NCI-H1417 (cell line): ENCODE measurements at regions not wholly inside any gene's neighbourhood (a gene's known extent, or its start where the extent isn't known, plus 50 kb on each side); places are given as distances from the start of the nearest gene placed in this dataset.
"Not testable (repeated sequence)": the region's sequence is repeated elsewhere in the genome, so short reads cannot be mapped to it uniquely, and the experiment has no call there.

Source experiments
- DNase-seq, 3 experiments: peaks; one replicate each; lab custom pipeline; 2025; lab: John Stamatoyannopoulos, UW

GRCh38 chr7:132030086-132030568 lies 473.7 kb upstream of the PODXL start:
- no peak for DNase-seq

- no peak for DNase-seq
These were observed 473.1 kb upstream of the PODXL start for GRCh38 chr7:132029369-132030085.

GRCh38 chr7:132028144-132028920 lies 471.9 kb upstream of the PODXL start:
- no peak for DNase-seq

- DNase-seq = no peak
These were observed 467.9 kb upstream of the PODXL start for GRCh38 chr7:132024290-132024689.

- DNase-seq = no peak
These were observed 467.0 kb upstream of the PODXL start for GRCh38 chr7:132023466-132023865.

GRCh38 chr7:132022188-132022587 lies 465.8 kb upstream of the PODXL start:
- no peak for DNase-seq

- DNase-seq = no peak
These were observed 463.3 kb upstream of the PODXL start for GRCh38 chr7:132019703-132020102.

- DNase-seq = no peak
These were observed 453.4 kb upstream of the PODXL start for GRCh38 chr7:132009778-132010177.

GRCh38 chr7:132004529-132004928 lies 448.1 kb upstream of the PODXL start:
- peak in 2 of 3 experiments; percentile 25 to 57 for DNase-seq

GRCh38 chr7:132002343-132002968 lies 446.0 kb upstream of the PODXL start:
- DNase-seq = no peak

GRCh38 chr7:132001146-132001545 lies 444.7 kb upstream of the PODXL start:
- no peak for DNase-seq

- no peak for DNase-seq
These were observed 442.8 kb upstream of the PODXL start for GRCh38 chr7:131999193-131999592.

GRCh38 chr7:131995324-131995723 lies 438.9 kb upstream of the PODXL start:
- no peak for DNase-seq

- not testable (repeated sequence) for DNase-seq
These were observed 424.6 kb upstream of the PODXL start for GRCh38 chr7:131981069-131981468.

- not testable (repeated sequence) for DNase-seq
These were observed 421.7 kb upstream of the PODXL start for GRCh38 chr7:131978118-131978517.

GRCh38 chr7:131976411-131976810 lies 420.0 kb upstream of the PODXL start:
- no peak for DNase-seq

- DNase-seq = no peak
These were observed 418.2 kb upstream of the PODXL start for GRCh38 chr7:131974671-131975070.

- DNase-seq = no peak
These were observed 415.8 kb upstream of the PODXL start for GRCh38 chr7:131972251-131972650.

- DNase-seq = no peak
These were observed 414.2 kb upstream of the PODXL start for GRCh38 chr7:131970602-131971001.

GRCh38 chr7:131969560-131969959 lies 413.1 kb upstream of the PODXL start:
- no peak for DNase-seq

- no peak for DNase-seq
These were observed 410.8 kb upstream of the PODXL start for GRCh38 chr7:131967216-131967730.

GRCh38 chr7:131964203-131964602 lies 407.8 kb upstream of the PODXL start:
- DNase-seq = no peak
